ENCODE measurements at regions not wholly inside any gene's neighbourhood (a gene's known extent, or its start where the extent isn't known, plus 50 kb on each side); places are given as distances from the start of the nearest gene placed in this dataset.

DNA sequence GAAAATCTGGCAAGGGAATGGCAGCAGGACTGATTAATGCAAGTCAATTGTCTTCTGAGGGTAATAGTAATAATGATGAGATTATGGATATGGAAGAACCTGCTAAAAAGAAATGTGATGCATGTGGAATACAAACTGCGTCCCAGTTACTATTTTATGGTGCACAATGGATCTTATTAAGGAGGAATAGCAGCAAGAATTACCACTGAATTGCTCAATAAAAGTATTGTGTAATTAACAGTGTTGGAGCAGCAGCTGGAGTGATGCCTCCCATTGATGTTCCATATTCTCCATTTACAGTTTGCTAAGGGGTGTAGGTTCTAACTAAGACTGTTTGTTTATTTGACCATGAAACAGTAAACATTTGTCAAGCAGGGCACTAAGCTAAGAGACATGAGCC is 167.9 kb downstream of the HRH4 start:
- DNase-seq = no peak

DNA sequence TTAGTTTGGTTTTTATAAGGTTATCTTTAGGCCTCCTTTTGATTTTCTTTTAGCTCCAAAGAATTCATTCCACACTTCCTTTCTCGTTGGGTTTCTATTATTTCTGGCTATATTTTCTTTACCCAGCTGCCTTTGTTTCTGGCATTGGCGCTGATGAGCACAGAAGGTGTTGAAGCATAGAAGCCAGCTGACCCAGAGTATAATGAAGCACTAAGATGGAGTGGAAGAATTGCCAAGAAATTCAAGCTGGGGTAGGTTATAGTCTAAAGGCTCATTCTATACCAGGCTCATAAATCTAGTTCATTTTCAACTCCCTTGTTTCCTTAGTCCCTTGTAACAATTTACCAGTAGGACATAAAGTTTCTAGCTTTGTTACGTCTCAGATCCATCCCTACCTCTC is 169.5 kb downstream of the HRH4 start:
- DNase-seq = no peak

GRCh38 chr18:24630346-24630880 is 170.0 kb downstream of the HRH4 start:
- DNase-seq = no peak

DNA sequence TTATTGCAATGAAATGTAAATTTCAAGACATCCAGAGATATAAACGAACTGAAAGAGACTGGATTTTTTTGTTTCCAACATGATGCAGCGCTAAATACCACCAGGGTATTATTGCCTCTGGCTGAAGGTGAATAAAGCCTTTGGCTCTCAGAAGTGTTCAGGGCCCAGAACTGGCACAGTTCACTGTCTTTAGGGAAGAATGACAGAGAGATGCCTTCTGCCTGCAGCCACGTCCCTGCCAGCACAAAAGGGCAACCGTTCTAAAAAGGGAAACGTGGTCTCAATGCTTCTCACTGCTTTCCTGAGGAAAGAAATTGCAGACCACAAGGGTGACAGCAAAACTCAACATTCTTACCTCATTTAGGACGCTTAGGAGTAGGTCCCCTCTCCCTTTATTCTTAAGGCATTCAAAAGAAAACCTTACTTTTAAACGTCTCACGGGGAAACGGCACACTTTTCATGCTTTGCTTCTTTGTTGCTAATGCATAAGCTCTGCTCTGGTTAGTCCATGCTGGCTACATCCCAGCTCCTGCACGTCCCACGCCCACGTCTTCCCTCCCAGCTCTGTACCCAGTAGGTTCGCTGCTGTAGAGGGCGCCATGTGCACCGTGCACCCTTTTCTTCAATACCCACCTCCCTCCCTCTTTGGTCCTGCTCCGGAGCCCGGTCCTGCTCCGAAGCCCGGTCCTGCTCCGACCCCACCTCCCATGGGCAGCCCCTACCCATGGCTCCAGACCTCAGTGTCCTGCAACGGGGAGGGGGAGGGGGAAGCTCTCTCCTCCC is 171.0 kb downstream of the HRH4 start:
- DNase-seq = peak; percentile 28 to 34

- DNase-seq = peak in 1 of 2 experiments; percentile 10
Observed at GRCh38 chr18:24632158-24632988, 171.9 kb downstream of the HRH4 start.

DNA sequence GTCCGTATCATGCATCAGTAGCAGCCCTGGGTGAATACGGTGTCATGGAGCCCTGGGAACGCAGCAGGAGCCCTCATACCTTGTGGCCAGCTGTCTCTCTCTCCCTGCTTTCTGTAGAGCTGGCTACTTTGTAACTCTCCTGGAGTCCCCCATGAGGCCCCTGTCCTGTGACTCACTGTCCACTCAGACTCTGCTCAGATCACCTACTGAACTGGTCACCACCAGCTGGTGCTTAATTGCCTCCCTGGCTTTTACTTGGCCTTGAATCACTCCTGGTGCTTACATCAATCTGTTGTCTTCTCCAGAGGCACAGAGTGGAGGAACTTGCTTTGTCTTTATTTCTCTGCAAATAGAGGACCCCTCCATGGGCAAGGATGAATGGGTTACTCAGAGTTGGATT is 172.7 kb downstream of the HRH4 start:
- no peak for DNase-seq

DNA sequence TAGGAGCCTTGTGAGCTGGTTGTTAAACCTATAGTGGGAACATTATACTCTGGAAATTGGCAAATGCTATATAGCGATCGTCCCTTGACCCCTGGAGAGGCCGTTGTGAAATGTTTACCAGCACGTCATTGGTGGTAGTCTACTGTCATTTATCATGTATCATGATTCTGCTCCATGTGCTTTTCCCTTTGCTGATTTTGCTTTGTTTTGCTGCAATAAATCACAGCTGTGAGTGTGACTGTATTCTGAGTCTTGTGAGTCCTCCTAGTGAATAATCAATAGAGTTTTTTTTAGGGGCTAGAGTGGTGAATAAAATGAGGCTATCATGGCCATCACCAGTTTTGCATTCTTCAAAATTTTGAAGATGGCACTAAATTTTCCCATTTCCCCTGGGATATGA is 189.1 kb downstream of the HRH4 start:
- no peak for DNase-seq

- DNase-seq = no peak
Observed at GRCh38 chr18:24651434-24651833, 191.0 kb downstream of the HRH4 start.

DNA sequence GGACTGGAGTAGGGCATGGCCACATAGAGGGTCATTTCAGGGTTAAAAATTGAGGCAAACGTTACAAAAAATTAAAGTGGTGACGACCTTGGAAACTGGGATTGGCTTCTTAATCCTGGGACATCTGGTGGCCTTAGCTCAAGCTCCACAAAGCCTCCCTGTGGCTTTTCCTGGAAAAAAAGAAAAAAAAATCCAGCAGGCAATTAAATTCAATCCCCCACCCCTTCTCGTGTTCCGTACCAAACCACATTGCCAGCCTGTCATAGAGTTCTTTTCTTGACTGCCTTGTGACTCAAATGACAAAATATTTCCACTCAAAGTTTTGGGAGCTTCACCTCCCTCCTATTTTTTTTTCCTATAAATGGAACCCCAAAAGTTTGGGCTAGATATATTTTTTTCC is 195.6 kb downstream of the HRH4 start:
- DNase-seq = no peak

DNA sequence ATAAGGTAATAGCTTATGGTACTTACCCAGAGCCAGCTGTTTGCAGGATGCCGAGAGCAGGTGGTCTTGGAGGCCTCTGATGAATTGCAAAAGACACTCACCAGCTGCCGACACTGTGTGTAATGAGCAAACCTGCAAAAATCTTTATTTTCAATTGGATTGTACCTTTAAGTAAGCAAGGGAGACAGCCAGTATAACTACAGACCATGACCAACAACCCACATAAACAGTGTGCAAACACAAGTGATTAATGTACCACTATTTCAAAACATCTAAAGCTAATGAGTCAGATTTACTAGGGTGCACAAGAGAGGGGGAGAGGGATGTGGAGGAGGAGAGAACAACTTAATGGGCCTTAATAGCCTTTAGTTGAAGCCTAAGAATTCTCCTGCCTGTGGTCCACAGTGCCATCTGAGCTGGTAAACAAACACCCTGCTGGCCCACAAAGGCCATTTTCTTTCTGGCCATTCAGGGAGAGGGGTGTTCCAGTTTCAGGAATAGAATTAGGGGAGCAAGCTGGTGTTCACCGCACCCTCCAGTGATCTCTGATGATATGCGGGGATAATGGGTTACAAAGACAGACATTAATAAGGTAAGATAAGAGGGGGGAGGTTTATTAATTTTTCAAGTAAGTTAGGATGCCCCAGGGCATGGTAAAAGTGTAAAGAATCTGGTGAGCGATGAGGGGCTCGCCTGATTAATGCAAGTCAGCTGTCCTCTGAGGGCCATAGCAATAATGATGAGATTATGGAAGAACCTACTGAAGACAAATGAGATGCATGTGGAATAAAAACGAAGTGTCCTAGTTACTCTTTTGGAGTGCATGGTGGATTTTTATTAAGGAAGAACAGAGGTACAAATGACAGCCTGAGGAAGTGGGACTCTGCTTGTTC is 196.4 kb downstream of the HRH4 start:
- DNase-seq = peak; percentile 76 to 91

- peak; percentile 23 to 28 for DNase-seq
Observed at GRCh38 chr18:24657444-24657842, 197.0 kb downstream of the HRH4 start.

- no peak for DNase-seq
Observed at GRCh38 chr18:24658302-24658701, 197.9 kb downstream of the HRH4 start.

DNA sequence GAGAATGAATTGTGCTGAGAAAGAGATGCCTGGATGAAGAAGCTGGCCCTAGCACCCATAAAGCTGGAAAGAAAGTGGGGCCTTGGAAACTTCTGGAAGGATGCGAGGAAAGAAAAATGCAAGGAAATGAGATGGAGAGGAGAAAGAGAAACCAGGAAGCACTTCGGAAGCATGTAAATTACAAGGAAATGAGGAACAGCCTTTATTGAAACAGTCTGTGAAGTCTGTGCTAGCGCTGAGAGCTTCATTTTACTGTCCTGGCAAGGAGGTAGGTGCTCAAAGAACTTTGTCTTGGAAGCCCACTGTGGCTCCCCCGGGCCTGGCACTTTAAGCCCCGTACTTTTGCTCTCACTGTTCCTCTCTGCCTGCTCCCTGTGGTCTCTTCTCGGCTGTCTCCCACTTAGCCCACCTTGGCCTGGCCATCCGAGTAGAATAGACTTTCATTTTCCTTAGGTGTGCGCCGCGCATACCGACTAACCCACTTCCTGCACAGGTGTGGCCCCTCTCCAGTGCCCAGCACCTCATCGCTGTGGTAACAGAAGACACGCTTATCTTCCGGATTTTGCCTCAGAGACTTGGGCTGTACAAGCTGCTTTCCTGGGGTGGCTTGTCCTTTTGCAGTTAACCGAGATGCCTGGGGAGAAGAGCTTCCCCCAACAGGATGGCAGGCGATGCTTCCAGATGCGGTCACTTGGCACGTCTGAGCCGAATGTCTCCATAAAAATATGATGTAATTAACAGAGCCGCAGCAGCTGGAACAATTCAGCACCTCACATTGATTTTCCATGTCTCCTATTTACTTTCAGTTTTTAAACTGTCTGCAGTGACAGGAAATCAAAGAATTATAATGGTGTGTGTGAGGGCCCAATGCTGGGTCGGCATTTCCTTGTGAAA is 199.6 kb downstream of the HRH4 start:
- no peak for DNase-seq

- no peak for DNase-seq
Observed at GRCh38 chr18:24660956-24661355, 200.5 kb downstream of the HRH4 start.

- no peak for DNase-seq
Observed at GRCh38 chr18:24662412-24662821, 202.0 kb downstream of the HRH4 start.

GRCh38 chr18:24663026-24663425 is 202.6 kb downstream of the HRH4 start:
- DNase-seq = no peak

GRCh38 chr18:24669015-24669414 is 208.6 kb downstream of the HRH4 start:
- DNase-seq = no peak

DNA sequence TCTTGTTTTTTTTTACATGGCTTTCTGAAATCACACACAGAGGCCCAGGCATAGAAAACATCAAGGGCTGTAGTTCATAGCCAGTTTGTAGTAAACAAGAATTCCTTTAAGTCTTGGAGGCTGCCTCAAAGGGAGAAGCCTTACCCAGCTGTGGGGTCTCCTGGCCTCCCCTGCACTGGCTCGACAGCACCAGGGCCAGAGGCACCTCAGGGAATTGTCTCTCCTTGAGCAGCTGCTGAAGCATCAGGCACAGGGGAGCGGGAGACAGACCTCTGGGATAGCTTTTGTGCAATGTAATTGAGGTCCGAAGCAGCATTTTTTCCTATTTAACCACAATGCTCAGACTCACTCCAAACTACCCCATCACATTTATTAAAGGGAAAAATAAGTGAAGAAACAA is 209.1 kb downstream of the HRH4 start:
- no peak for DNase-seq

DNA sequence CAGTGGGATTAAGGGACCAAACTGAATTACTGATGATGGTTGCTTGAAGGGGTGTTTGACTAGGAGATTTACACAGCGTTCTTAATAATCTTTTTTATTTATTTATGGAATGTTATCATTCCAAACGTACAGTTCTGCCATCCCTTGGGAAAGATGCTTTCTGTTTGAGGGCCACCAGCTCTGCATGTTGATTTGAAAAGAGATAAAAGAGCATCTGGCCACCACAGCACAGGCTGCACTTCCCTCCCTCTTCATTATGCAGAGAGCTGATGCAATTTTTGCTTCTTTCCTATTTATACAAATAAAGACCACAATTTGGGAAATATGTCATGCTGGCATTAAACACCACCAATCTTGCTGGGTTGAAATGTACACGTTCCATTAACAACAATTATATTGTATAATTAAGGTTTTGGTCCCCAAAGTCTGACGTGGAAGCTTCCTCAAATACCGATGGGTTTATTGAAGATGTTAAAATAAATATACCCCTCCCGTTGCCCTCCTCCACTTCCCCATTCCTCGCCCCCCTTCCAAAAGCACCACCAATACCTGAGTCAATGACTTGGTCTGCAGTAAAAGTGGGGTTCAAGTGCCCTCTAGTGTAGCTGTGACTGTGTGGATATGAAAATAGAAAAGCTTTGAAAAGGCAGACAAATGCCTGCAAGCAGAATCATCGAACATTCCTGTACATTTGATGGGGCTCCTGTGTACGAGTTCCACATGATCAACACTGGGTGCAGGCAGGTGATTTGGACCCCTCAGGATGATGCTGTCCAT is 211.9 kb downstream of the HRH4 start:
- peak; percentile 67 to 70 for DNase-seq

- DNase-seq = no peak
Observed at GRCh38 chr18:24674200-24674599, 213.8 kb downstream of the HRH4 start.

GRCh38 chr18:24674605-24675004 is 214.2 kb downstream of the HRH4 start:
- DNase-seq = no peak
